CD4-positive, alpha-beta T cell treated with Interleukin-2 at 100 ng/mL for 4 hours (primary cell): ENCODE measurements at regions not wholly inside any gene's neighbourhood (a gene's known extent, or its start where the extent isn't known, plus 50 kb on each side); places are given as distances from the start of the nearest gene placed in this dataset.
A peak's percentile ranks its signal among the peaks of the same experiment; 100 is the strongest.

Experiments
- DNase-seq: peaks from one replicate; pipeline ENCODE4 v3.0.0-alpha.2; 2020; ENCODE audit warnings: low spot score

- no peak for DNase-seq
Observed at GRCh38 chr12:124726596-124727263, 136.9 kb downstream of the SCARB1 start.

- no peak for DNase-seq
Observed at GRCh38 chr12:124725597-124726237, 137.9 kb downstream of the SCARB1 start.

GRCh38 chr12:124725099-124725498 lies 138.6 kb downstream of the SCARB1 start:
- DNase-seq = no peak

GRCh38 chr12:124722878-124723277 lies 140.8 kb downstream of the SCARB1 start:
- no peak for DNase-seq

GRCh38 chr12:124721501-124722162 lies 142.0 kb downstream of the SCARB1 start:
- DNase-seq = no peak

- no peak for DNase-seq
Observed at GRCh38 chr12:124720681-124721500, 142.8 kb downstream of the SCARB1 start.

- DNase-seq = no peak
Observed at GRCh38 chr12:124720004-124720680, 143.5 kb downstream of the SCARB1 start.

- no peak for DNase-seq
Observed at GRCh38 chr12:124719231-124719630, 144.4 kb downstream of the SCARB1 start.

- DNase-seq = no peak
Observed at GRCh38 chr12:124718458-124718857, 145.2 kb downstream of the SCARB1 start.

GRCh38 chr12:124718036-124718435 lies 145.6 kb downstream of the SCARB1 start:
- no peak for DNase-seq

GRCh38 chr12:124717318-124717717 lies 146.3 kb downstream of the SCARB1 start:
- no peak for DNase-seq

- DNase-seq = no peak
Observed at GRCh38 chr12:124716208-124717130, 147.2 kb downstream of the SCARB1 start.

- no peak for DNase-seq
Observed at GRCh38 chr12:124715121-124715990, 147.9 kb upstream of the NCOR2 start.

GRCh38 chr12:124713436-124714082 lies 146.1 kb upstream of the NCOR2 start:
- peak; percentile 74 for DNase-seq

- peak; percentile 10 for DNase-seq
Observed at GRCh38 chr12:124713041-124713435, 145.6 kb upstream of the NCOR2 start.

- DNase-seq = no peak
Observed at GRCh38 chr12:124711344-124711743, 143.9 kb upstream of the NCOR2 start.

- DNase-seq = no peak
Observed at GRCh38 chr12:124709722-124710687, 142.6 kb upstream of the NCOR2 start.

GRCh38 chr12:124707316-124707715 lies 139.9 kb upstream of the NCOR2 start:
- DNase-seq = no peak
